Chondrocyte (in vitro differentiated cells): ENCODE measurements at regions not wholly inside any gene's neighbourhood (a gene's known extent, or its start where the extent isn't known, plus 50 kb on each side); places are given as distances from the start of the nearest gene placed in this dataset.
A peak's percentile ranks its signal among the peaks of the same experiment; 100 is the strongest.

Source experiments
- DNase-seq: peaks from one replicate; pipeline ENCODE4 v3.0.0; 2021; ENCODE audit warnings: mixed read lengths, low spot score
- H3K27ac Mint-ChIP-seq: one replicate; pipeline ENCODE4 v1.8.0; 2021; ENCODE audit warnings: mild to moderate bottlenecking, moderate library complexity, mixed read lengths; ENCODE audit not compliant: unreplicated experiment
- H3K27me3 Mint-ChIP-seq: 2 replicates; pipeline ENCODE4 v1.8.0; 2021; ENCODE audit warnings: low read depth, mixed read lengths
- H3K36me3 Mint-ChIP-seq: 2 replicates; pipeline ENCODE4 v1.8.0; 2021; ENCODE audit warnings: low read depth, mixed read lengths
- H3K4me1 Mint-ChIP-seq: 2 replicates; pipeline ENCODE4 v1.8.0; 2021; ENCODE audit warnings: low read depth, mild to moderate bottlenecking, mixed read lengths
- H3K4me3 Mint-ChIP-seq: one replicate; pipeline ENCODE4 v1.8.0; 2021; ENCODE audit warnings: mild to moderate bottlenecking, moderate library complexity, mixed read lengths; ENCODE audit not compliant: unreplicated experiment
- H3K9me3 Mint-ChIP-seq: 2 replicates; pipeline ENCODE4 v1.8.0; 2021; ENCODE audit warnings: low read depth, mixed read lengths
- TF ChIP-seq, protein P1 (sequence below): fragments of 200-600 bp; sonication (generic); IDR thresholded peaks from 2 replicates; pipeline ENCODE4 v1.5.0; 2021; ENCODE audit warnings: antibody characterized with exemption, mild to moderate bottlenecking, moderate library complexity

DNA sequence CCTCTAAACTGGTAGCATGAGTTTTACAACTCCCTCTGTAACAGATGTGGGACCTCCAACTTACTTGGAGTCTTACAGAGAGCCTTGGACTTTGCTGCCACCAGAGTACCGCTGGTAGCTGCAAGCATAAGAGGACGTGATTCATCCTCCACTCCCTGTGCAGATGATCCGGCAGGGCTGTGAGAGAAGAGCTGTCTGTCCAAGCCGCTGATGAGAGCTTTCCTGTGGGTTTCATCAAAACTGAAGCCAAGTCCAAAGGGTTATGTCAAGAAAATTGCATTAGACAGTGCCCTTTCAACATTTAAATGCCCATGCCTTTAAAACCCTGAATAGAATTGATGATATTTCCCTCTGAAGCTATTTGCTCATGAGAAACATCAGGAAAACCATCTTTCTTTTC is 85.8 kb downstream of the LLPH start:
- Mint-ChIP-seq H3K27ac (no peak overlapping the region), H3K4me3 (no peak overlapping the region), H3K36me3 (no peaks in the 10 kb centered on the region), H3K9me3 (no peaks in the 10 kb centered on the region), H3K27me3 (no peaks in the 10 kb centered on the region), H3K4me1 (peaks cover 13% of the 10 kb centered on the region)
- TF ChIP-seq, protein P1, sequence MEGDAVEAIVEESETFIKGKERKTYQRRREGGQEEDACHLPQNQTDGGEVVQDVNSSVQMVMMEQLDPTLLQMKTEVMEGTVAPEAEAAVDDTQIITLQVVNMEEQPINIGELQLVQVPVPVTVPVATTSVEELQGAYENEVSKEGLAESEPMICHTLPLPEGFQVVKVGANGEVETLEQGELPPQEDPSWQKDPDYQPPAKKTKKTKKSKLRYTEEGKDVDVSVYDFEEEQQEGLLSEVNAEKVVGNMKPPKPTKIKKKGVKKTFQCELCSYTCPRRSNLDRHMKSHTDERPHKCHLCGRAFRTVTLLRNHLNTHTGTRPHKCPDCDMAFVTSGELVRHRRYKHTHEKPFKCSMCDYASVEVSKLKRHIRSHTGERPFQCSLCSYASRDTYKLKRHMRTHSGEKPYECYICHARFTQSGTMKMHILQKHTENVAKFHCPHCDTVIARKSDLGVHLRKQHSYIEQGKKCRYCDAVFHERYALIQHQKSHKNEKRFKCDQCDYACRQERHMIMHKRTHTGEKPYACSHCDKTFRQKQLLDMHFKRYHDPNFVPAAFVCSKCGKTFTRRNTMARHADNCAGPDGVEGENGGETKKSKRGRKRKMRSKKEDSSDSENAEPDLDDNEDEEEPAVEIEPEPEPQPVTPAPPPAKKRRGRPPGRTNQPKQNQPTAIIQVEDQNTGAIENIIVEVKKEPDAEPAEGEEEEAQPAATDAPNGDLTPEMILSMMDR, result no peak
- no peak for DNase-seq

GRCh38 chr12:66043035-66043434 is 87.5 kb downstream of the LLPH start:
- no peaks in the 10 kb centered on the region for H3K9me3 Mint-ChIP-seq
- no peaks in the 10 kb centered on the region for H3K27me3 Mint-ChIP-seq
- H3K27ac Mint-ChIP-seq, result no peak overlapping the region
- peaks cover 13% of the 10 kb centered on the region for H3K4me1 Mint-ChIP-seq
- no peaks in the 10 kb centered on the region for H3K36me3 Mint-ChIP-seq
- no peak for DNase-seq
- TF ChIP-seq, protein P1, result no peak
- H3K4me3 Mint-ChIP-seq, result no peak overlapping the region

GRCh38 chr12:66041651-66042363 is 88.7 kb downstream of the LLPH start:
- no peak overlapping the region for H3K27ac Mint-ChIP-seq
- peaks cover 2% of the 10 kb centered on the region for H3K9me3 Mint-ChIP-seq
- DNase-seq, result no peak
- no peaks in the 10 kb centered on the region for H3K36me3 Mint-ChIP-seq
- no peak overlapping the region for H3K4me3 Mint-ChIP-seq
- TF ChIP-seq, protein P1, result no peak
- H3K27me3 Mint-ChIP-seq, result no peaks in the 10 kb centered on the region
- peaks cover 14% of the 10 kb centered on the region for H3K4me1 Mint-ChIP-seq

GRCh38 chr12:66036317-66036716 is 94.2 kb downstream of the LLPH start:
- peaks cover 25% of the 10 kb centered on the region for H3K4me1 Mint-ChIP-seq
- H3K36me3 Mint-ChIP-seq, result no peaks in the 10 kb centered on the region
- TF ChIP-seq, protein P1, result peak; percentile 35
- H3K9me3 Mint-ChIP-seq, result peaks cover 6% of the 10 kb centered on the region
- H3K27ac Mint-ChIP-seq, result peak overlapping the region; percentile 91
- H3K4me3 Mint-ChIP-seq, result no peak overlapping the region
- no peak for DNase-seq
- H3K27me3 Mint-ChIP-seq, result no peaks in the 10 kb centered on the region

- Mint-ChIP-seq H3K27ac (peak overlapping the region; percentile 91), H3K9me3 (peaks cover 6% of the 10 kb centered on the region), H3K4me1 (peaks cover 25% of the 10 kb centered on the region), H3K27me3 (no peaks in the 10 kb centered on the region), H3K36me3 (no peaks in the 10 kb centered on the region), H3K4me3 (no peak overlapping the region)
- DNase-seq, result no peak
- TF ChIP-seq, protein P1, result peak; percentile 84
These were observed 95.1 kb downstream of the LLPH start for GRCh38 chr12:66035288-66035966.
